ENCODE measurements at regions not wholly inside any gene's neighbourhood (a gene's known extent, or its start where the extent isn't known, plus 50 kb on each side); places are given as distances from the start of the nearest gene placed in this dataset.

DNA sequence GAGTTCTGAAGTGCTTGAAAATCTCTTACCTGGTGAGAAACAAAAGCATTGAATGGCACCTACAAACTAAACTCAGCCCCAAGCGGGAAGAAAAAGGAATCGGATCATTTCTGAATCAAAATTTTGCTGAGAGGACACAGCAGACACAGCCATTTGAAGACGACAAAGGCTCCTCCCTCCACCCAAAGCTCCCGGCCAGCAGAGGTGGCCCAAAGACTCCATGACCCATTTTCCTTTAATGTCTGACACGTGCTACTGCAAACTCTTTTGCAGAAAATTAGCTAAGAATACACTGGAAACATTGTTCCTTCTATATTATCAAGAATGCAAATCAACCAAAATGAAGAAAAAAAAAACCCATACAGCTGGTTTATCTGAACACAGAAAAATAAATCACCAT is 85.9 kb upstream of the FOXN3 start:
- no peak for DNase-seq (ENCODE audit: low read depth)
- no peak overlapping the region for H3K4me3 ChIP-seq (ENCODE audit: low read length)

DNA sequence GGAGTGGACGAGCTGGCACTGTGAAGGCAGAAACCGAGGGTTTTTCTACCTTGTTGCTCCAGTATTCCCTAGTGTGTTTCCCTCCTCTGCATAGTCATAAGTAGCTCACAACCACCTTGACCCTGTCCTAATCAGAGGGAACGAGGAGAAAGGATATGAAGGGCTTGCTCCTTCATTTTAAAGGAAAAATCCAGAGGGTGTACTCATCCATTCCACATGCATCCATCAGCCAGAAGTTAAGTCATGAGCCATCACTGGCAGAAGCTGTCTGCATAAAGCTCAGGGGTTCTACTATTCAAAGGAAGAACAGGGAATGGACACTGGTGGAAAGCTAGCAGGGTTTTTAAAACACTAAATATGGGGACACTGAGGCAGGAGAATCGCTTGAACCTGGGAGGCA is 84.3 kb upstream of the FOXN3 start:
- TF ChIP-seq, protein P1, sequence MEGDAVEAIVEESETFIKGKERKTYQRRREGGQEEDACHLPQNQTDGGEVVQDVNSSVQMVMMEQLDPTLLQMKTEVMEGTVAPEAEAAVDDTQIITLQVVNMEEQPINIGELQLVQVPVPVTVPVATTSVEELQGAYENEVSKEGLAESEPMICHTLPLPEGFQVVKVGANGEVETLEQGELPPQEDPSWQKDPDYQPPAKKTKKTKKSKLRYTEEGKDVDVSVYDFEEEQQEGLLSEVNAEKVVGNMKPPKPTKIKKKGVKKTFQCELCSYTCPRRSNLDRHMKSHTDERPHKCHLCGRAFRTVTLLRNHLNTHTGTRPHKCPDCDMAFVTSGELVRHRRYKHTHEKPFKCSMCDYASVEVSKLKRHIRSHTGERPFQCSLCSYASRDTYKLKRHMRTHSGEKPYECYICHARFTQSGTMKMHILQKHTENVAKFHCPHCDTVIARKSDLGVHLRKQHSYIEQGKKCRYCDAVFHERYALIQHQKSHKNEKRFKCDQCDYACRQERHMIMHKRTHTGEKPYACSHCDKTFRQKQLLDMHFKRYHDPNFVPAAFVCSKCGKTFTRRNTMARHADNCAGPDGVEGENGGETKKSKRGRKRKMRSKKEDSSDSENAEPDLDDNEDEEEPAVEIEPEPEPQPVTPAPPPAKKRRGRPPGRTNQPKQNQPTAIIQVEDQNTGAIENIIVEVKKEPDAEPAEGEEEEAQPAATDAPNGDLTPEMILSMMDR (IDR thresholded peaks at IDR 0.05; ENCODE audit: insufficient read depth, low read depth, low read length, missing control alignments): no peak
- H3K4me3 ChIP-seq (ENCODE audit: low read length): no peak overlapping the region
- no peak for DNase-seq (ENCODE audit: low read depth)

More for the DNA sequence above, 85.9 kb upstream of the FOXN3 start:
- TF ChIP-seq, protein P1 (IDR thresholded peaks at IDR 0.05; ENCODE audit: insufficient read depth, low read depth, low read length, missing control alignments): no peak

- H3K4me3 ChIP-seq (ENCODE audit: low read length): no peak overlapping the region
- no peak for DNase-seq (ENCODE audit: low read depth)
- TF ChIP-seq, protein P1 (IDR thresholded peaks at IDR 0.05; ENCODE audit: insufficient read depth, low read depth, low read length, missing control alignments): no peak
Measured at GRCh38 chr14:89500303-89500702, 83.3 kb upstream of the FOXN3 start.

- TF ChIP-seq, protein P1 (IDR thresholded peaks at IDR 0.05; ENCODE audit: insufficient read depth, low read depth, low read length, missing control alignments): no peak
- no peak for DNase-seq (ENCODE audit: low read depth)
- H3K4me3 ChIP-seq (ENCODE audit: low read length): no peak overlapping the region
Measured at GRCh38 chr14:89498878-89499277, 81.8 kb upstream of the FOXN3 start.

- TF ChIP-seq, protein P1 (IDR thresholded peaks at IDR 0.05; ENCODE audit: insufficient read depth, low read depth, low read length, missing control alignments): no peak
- DNase-seq (ENCODE audit: low read depth): no peak
- no peak overlapping the region for H3K4me3 ChIP-seq (ENCODE audit: low read length)
Measured at GRCh38 chr14:89495718-89496117, 78.7 kb upstream of the FOXN3 start.

GRCh38 chr14:89493877-89494634 is 77.0 kb upstream of the FOXN3 start:
- TF ChIP-seq, protein P1 (IDR thresholded peaks at IDR 0.05; ENCODE audit: insufficient read depth, low read depth, low read length, missing control alignments): no peak
- DNase-seq (ENCODE audit: low read depth): no peak
- no peak overlapping the region for H3K4me3 ChIP-seq (ENCODE audit: low read length)

DNA sequence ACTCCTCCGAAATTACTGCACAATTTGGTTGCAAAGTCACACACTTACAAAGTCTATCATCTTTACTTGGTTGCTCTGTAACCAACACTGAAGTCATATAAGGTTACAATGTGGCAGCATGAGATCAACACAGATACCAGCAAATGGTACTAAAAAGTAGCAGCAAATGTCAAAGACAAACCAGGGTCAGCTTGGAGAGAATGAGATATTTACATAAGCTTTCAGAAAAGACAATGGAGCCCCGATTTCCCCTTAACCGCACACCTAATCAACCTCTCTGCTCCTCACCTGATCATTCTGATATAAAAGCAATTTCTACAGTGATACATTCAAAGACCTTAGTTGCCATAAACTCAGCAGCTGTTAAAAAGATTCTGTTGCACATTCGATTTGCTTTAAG is 76.4 kb upstream of the FOXN3 start:
- TF ChIP-seq, protein P1 (IDR thresholded peaks at IDR 0.05; ENCODE audit: insufficient read depth, low read depth, low read length, missing control alignments): no peak
- no peak for DNase-seq (ENCODE audit: low read depth)
- no peak overlapping the region for H3K4me3 ChIP-seq (ENCODE audit: low read length)
